HL-60 (cell line): ENCODE measurements at regions not wholly inside any gene's neighbourhood (a gene's known extent, or its start where the extent isn't known, plus 50 kb on each side); places are given as distances from the start of the nearest gene placed in this dataset.

Experiments
- DNase-seq, 2 experiments: peaks; one replicate each; pipeline ENCODE4 v3.0.0-alpha.2; 2010 to 2020; ENCODE audit warnings: low read depth in 1 of 2, low spot score in 1 of 2
- H3K27ac ChIP-seq: fragments of 250-450 bp; sonication (Bioruptor Pico); replicated peaks from 2 replicates; pipeline ENCODE4 v1.5.1; 2020; ENCODE audit warnings: mild to moderate bottlenecking, moderate library complexity
- H3K27me3 ChIP-seq: fragments of 250-450 bp; sonication (Bioruptor Pico); 2 replicates; pipeline ENCODE4 v1.5.1; 2021; ENCODE audit warnings: mild to moderate bottlenecking, moderate library complexity; ENCODE audit not compliant: insufficient read depth, poor library complexity, severe bottlenecking
- H3K4me3 ChIP-seq: replicated peaks from 2 replicates; pipeline ENCODE4 v1.5.1; 2011; ENCODE audit warnings: mild to moderate bottlenecking, control low read depth, low read length; ENCODE audit not compliant: insufficient read depth
- GABPA ChIP-seq: IDR thresholded peaks from 2 replicates; pipeline ENCODE4 v1.6.1; 2012; ENCODE audit warnings: low read depth
- POLR2AphosphoS5 ChIP-seq: IDR thresholded peaks from 2 replicates; pipeline ENCODE4 v1.6.1; 2012; ENCODE audit warnings: low read depth
- SPI1 ChIP-seq: IDR thresholded peaks from 2 replicates; pipeline ENCODE4 v1.6.1; 2012; ENCODE audit warnings: low read depth, mild to moderate bottlenecking, borderline replicate concordance
- TF ChIP-seq, protein P1 (sequence below): IDR thresholded peaks from 2 replicates; pipeline ENCODE4 v1.6.1; 2012; ENCODE audit warnings: low read depth; ENCODE audit not compliant: insufficient replicate concordance
- TF ChIP-seq, protein P2 (sequence below): IDR thresholded peaks from one replicate; pipeline ENCODE4 v1.5.1; 2011; ENCODE audit warnings: low read length, control low read depth, inconsistent platforms; ENCODE audit not compliant: insufficient read depth

DNA sequence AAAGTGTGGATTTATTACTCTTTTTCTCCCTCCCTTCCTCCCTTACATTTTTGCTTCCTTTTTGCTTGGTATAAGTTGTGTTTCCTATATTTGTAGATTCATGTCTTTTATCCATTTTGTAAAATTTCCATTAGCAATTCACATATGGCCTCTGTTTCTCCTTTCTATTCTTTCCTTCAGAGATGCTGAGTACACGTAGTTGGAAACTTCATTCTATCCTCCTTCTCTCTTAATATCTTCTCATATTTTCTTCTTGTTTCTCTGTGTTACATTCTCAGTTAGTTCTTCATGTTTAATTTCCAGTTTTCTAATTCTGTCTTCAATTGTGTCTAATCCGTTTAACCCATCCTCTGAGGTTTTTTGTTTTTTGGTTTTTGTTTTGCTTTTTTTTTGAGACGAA, 188.9 kb downstream of the ZIC5 start:
- H3K27ac ChIP-seq: no peak overlapping the region
- no peaks in the 10 kb centered on the region for H3K27me3 ChIP-seq
- DNase-seq: no peak
- TF ChIP-seq, protein P1, sequence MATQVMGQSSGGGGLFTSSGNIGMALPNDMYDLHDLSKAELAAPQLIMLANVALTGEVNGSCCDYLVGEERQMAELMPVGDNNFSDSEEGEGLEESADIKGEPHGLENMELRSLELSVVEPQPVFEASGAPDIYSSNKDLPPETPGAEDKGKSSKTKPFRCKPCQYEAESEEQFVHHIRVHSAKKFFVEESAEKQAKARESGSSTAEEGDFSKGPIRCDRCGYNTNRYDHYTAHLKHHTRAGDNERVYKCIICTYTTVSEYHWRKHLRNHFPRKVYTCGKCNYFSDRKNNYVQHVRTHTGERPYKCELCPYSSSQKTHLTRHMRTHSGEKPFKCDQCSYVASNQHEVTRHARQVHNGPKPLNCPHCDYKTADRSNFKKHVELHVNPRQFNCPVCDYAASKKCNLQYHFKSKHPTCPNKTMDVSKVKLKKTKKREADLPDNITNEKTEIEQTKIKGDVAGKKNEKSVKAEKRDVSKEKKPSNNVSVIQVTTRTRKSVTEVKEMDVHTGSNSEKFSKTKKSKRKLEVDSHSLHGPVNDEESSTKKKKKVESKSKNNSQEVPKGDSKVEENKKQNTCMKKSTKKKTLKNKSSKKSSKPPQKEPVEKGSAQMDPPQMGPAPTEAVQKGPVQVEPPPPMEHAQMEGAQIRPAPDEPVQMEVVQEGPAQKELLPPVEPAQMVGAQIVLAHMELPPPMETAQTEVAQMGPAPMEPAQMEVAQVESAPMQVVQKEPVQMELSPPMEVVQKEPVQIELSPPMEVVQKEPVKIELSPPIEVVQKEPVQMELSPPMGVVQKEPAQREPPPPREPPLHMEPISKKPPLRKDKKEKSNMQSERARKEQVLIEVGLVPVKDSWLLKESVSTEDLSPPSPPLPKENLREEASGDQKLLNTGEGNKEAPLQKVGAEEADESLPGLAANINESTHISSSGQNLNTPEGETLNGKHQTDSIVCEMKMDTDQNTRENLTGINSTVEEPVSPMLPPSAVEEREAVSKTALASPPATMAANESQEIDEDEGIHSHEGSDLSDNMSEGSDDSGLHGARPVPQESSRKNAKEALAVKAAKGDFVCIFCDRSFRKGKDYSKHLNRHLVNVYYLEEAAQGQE: no peak
- TF ChIP-seq SPI1 (no peak), POLR2AphosphoS5 (no peak), GABPA (no peak)
- no peak overlapping the region for H3K4me3 ChIP-seq

DNA sequence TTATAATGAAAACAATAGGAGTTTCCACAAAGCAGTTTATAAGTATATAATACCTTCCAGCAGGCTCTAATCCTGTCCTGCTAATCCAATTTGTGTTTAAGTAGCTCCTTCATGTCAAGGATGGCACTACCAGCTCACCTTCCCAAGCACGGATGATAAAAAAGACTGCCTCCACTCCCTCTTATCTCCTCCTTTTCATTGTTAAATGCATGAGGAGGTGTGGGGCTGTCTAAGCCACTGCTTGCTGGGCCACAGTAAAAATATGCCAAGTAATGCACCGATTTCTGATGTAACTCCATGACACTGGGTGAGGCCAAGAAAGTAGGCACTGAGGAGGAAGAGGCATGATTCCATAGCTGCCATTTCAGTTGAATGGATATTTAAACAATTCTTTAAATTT, 193.1 kb downstream of the ZIC5 start:
- Histone ChIP-seq H3K27ac (no peak overlapping the region), H3K4me3 (no peak overlapping the region), H3K27me3 (no peaks in the 10 kb centered on the region)
- DNase-seq: no peak
- no peak for TF ChIP-seq SPI1
- TF ChIP-seq, protein P1: no peak
- TF ChIP-seq GABPA: no peak
- TF ChIP-seq, protein P2, sequence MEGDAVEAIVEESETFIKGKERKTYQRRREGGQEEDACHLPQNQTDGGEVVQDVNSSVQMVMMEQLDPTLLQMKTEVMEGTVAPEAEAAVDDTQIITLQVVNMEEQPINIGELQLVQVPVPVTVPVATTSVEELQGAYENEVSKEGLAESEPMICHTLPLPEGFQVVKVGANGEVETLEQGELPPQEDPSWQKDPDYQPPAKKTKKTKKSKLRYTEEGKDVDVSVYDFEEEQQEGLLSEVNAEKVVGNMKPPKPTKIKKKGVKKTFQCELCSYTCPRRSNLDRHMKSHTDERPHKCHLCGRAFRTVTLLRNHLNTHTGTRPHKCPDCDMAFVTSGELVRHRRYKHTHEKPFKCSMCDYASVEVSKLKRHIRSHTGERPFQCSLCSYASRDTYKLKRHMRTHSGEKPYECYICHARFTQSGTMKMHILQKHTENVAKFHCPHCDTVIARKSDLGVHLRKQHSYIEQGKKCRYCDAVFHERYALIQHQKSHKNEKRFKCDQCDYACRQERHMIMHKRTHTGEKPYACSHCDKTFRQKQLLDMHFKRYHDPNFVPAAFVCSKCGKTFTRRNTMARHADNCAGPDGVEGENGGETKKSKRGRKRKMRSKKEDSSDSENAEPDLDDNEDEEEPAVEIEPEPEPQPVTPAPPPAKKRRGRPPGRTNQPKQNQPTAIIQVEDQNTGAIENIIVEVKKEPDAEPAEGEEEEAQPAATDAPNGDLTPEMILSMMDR: no peak
- TF ChIP-seq POLR2AphosphoS5: no peak

DNA sequence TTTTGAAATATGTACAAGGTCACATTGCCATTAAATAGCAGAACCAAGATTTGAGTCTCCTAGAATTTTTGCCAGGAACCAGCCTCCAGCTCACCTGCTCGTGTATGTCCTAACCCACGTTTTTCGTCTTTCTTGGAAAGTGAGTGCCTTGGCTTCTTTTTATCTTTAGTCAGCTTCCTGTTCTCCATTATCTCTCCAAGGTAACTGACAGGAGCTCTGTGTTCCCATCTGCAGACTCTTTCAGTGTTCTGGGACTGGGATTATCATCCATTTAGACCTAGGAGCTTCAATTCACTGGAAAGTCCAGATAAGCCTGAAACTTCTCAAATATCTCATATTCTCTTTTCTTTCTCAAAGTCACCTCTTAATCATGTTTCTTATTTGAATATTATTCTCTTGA, 193.7 kb downstream of the ZIC5 start:
- DNase-seq: no peak
- Histone ChIP-seq H3K27ac (no peak overlapping the region), H3K4me3 (no peak overlapping the region), H3K27me3 (no peaks in the 10 kb centered on the region)
- TF ChIP-seq GABPA (no peak), SPI1 (no peak), POLR2AphosphoS5 (no peak)
- TF ChIP-seq, protein P2: no peak
- TF ChIP-seq, protein P1: no peak

DNA sequence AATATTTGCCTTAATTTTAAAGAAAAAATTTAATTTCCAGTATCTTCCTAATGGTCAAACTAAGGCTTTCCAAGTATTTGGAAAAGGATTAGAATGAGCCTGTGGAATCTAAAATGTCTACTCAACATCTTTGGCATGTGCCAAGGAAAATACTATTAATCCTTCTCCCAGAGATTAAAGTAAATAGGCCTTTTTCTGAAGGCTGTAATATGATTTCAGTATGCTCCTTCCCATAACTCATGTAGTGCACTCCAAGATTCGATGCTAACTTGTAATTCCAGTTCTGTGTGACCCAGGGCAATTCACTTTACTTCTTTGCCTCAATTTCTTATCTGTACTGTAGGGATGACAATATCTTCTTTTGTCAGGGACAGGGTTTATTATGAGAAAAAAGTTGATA, 196.9 kb downstream of the ZIC5 start:
- DNase-seq: no peak
- no peak for TF ChIP-seq POLR2AphosphoS5
- no peak for TF ChIP-seq SPI1
- TF ChIP-seq, protein P1: no peak
- TF ChIP-seq, protein P2: no peak
- no peak for TF ChIP-seq GABPA

More for the DNA sequence above, 196.9 kb downstream of the ZIC5 start:
- Histone ChIP-seq H3K4me3 (no peak overlapping the region), H3K27me3 (no peaks in the 10 kb centered on the region), H3K27ac (no peak overlapping the region)
